Lower lobe of right lung (tissue), 2 donors: ENCODE measurements at regions not wholly inside any gene's neighbourhood (a gene's known extent, or its start where the extent isn't known, plus 50 kb on each side); places are given as distances from the start of the nearest gene placed in this dataset.

Experiments
- ATAC-seq, 2 donors: fragments of 200-7000 bp; cut with Tn5 transposase; one replicate each; pipeline ENCODE4 v1.9.1; 2020 to 2022; ENCODE audit warnings: mild to moderate bottlenecking in 2 of 2, moderate library complexity in 2 of 2
- DNase-seq: peaks from one replicate; pipeline ENCODE4 v3.0.0-alpha.2; 2020
- H3K27ac ChIP-seq: fragments of 200-600 bp; one replicate; pipeline ENCODE4 v1.8.0; 2022
- H3K27me3 ChIP-seq: fragments of 200-600 bp; one replicate; pipeline ENCODE4 v1.8.0; 2022; ENCODE audit warnings: low read depth
- H3K36me3 ChIP-seq: fragments of 200-600 bp; one replicate; pipeline ENCODE4 v1.8.0; 2022; ENCODE audit warnings: mild to moderate bottlenecking
- H3K4me1 ChIP-seq: fragments of 200-600 bp; one replicate; pipeline ENCODE4 v1.8.0; 2022
- H3K4me3 ChIP-seq: fragments of 200-600 bp; one replicate; pipeline ENCODE4 v1.8.0; 2022; ENCODE audit warnings: mild to moderate bottlenecking
- H3K9me3 ChIP-seq: fragments of 200-600 bp; one replicate; pipeline ENCODE4 v1.8.0; 2022
- CTCF ChIP-seq: fragments of 200-600 bp; IDR thresholded peaks from one replicate; pipeline ENCODE4 v1.8.0; 2022; ENCODE audit warnings: antibody characterized with exemption, mild to moderate bottlenecking
- intact Hi-C: fragments of 100-400 bp; cut with DNase I; formaldehyde crosslinking; loops from one replicate; pipeline ENCODE4 v1.11.0; 2022
- donor health status: DM: no; HTN: yes; CAD: no; lungs with severe emphysema.

GRCh38 chr1:177384461-177384860 is 213.7 kb downstream of the BRINP2 start:
- no peaks in the 10 kb centered on the region for H3K27me3 ChIP-seq
- no peaks in the 10 kb centered on the region for H3K36me3 ChIP-seq
- H3K4me1 ChIP-seq: no peaks in the 10 kb centered on the region
- DNase-seq: no peak
- H3K4me3 ChIP-seq: no peak overlapping the region
- H3K9me3 ChIP-seq: no peaks in the 10 kb centered on the region
- no peak overlapping the region for H3K27ac ChIP-seq
- ATAC-seq: peak in 1 of 2 donors; percentile 47
- TF ChIP-seq CTCF: no peak
- intact Hi-C loops: no loop called here

- ATAC-seq: no peak
- Histone ChIP-seq H3K27ac (no peak overlapping the region), H3K27me3 (no peaks in the 10 kb centered on the region), H3K4me3 (no peak overlapping the region), H3K9me3 (no peaks in the 10 kb centered on the region), H3K36me3 (no peaks in the 10 kb centered on the region), H3K4me1 (no peaks in the 10 kb centered on the region)
- no peak for TF ChIP-seq CTCF
- DNase-seq: no peak
- intact Hi-C loops: no loop called here
Observed at GRCh38 chr1:177383715-177384114, 213.0 kb downstream of the BRINP2 start.

GRCh38 chr1:177377866-177378265 is 207.1 kb downstream of the BRINP2 start:
- ATAC-seq: no peak
- intact Hi-C loops: no loop called here
- no peaks in the 10 kb centered on the region for H3K27me3 ChIP-seq
- H3K9me3 ChIP-seq: no peaks in the 10 kb centered on the region
- no peak overlapping the region for H3K4me3 ChIP-seq
- no peak for DNase-seq
- no peaks in the 10 kb centered on the region for H3K4me1 ChIP-seq
- H3K36me3 ChIP-seq: no peaks in the 10 kb centered on the region
- no peak overlapping the region for H3K27ac ChIP-seq
- TF ChIP-seq CTCF: no peak

GRCh38 chr1:177368255-177368654 is 197.5 kb downstream of the BRINP2 start:
- DNase-seq (no peak), ATAC-seq (no peak)
- intact Hi-C loops: no loop called here

GRCh38 chr1:177366091-177366490 is 195.3 kb downstream of the BRINP2 start:
- Histone ChIP-seq H3K4me1 (no peaks in the 10 kb centered on the region), H3K27me3 (no peaks in the 10 kb centered on the region), H3K4me3 (no peak overlapping the region), H3K27ac (no peak overlapping the region), H3K9me3 (no peaks in the 10 kb centered on the region), H3K36me3 (no peaks in the 10 kb centered on the region)
- no peak for TF ChIP-seq CTCF
- ATAC-seq (no peak), DNase-seq (no peak)
- intact Hi-C loops: no loop called here

More at GRCh38 chr1:177368255-177368654, 197.5 kb downstream of the BRINP2 start:
- no peak overlapping the region for H3K27ac ChIP-seq
- H3K4me1 ChIP-seq: no peaks in the 10 kb centered on the region
- no peaks in the 10 kb centered on the region for H3K9me3 ChIP-seq
- no peaks in the 10 kb centered on the region for H3K27me3 ChIP-seq
- no peaks in the 10 kb centered on the region for H3K36me3 ChIP-seq
- no peak for TF ChIP-seq CTCF
- H3K4me3 ChIP-seq: no peak overlapping the region

GRCh38 chr1:177360791-177361190 is 190.0 kb downstream of the BRINP2 start:
- DNase-seq (no peak), ATAC-seq (no peak)
- H3K36me3 ChIP-seq: no peaks in the 10 kb centered on the region
- no peak overlapping the region for H3K4me3 ChIP-seq
- H3K27me3 ChIP-seq: no peaks in the 10 kb centered on the region
- TF ChIP-seq CTCF: no peak
- H3K27ac ChIP-seq: no peak overlapping the region
- intact Hi-C loops: no loop called here
- no peaks in the 10 kb centered on the region for H3K4me1 ChIP-seq
- H3K9me3 ChIP-seq: no peaks in the 10 kb centered on the region
